Astrocyte of the cerebellum (primary cell): ENCODE measurements at regions not wholly inside any gene's neighbourhood (a gene's known extent, or its start where the extent isn't known, plus 50 kb on each side); places are given as distances from the start of the nearest gene placed in this dataset.

Experiments used
- DNase-seq: peaks from one replicate; pipeline ENCODE4 v3.0.0-alpha.2; 2011; ENCODE audit warnings: low read depth
- H3K4me3 ChIP-seq: 2 replicates; pipeline ENCODE4 v1.5.1; 2011; ENCODE audit warnings: mild to moderate bottlenecking, low read depth, low read length, moderate library complexity
- in situ Hi-C: cut with HindIII; loops from 2 replicates; pipeline ENCODE4 v1.10.0; 2017; ENCODE audit warnings: low sequenced_read_pairs
- TF ChIP-seq, protein P1 (sequence below): IDR thresholded peaks from 2 replicates; pipeline ENCODE4 v1.5.1; 2012; ENCODE audit warnings: low read length, low read depth, moderate library complexity, mild to moderate bottlenecking; ENCODE audit errors: missing control alignments

- in situ Hi-C loops, result no loop called here
- no peak overlapping the region for H3K4me3 ChIP-seq
- no peak for DNase-seq
- TF ChIP-seq, protein P1, sequence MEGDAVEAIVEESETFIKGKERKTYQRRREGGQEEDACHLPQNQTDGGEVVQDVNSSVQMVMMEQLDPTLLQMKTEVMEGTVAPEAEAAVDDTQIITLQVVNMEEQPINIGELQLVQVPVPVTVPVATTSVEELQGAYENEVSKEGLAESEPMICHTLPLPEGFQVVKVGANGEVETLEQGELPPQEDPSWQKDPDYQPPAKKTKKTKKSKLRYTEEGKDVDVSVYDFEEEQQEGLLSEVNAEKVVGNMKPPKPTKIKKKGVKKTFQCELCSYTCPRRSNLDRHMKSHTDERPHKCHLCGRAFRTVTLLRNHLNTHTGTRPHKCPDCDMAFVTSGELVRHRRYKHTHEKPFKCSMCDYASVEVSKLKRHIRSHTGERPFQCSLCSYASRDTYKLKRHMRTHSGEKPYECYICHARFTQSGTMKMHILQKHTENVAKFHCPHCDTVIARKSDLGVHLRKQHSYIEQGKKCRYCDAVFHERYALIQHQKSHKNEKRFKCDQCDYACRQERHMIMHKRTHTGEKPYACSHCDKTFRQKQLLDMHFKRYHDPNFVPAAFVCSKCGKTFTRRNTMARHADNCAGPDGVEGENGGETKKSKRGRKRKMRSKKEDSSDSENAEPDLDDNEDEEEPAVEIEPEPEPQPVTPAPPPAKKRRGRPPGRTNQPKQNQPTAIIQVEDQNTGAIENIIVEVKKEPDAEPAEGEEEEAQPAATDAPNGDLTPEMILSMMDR, result no peak
Measured at GRCh38 chr10:30176776-30177533, 117.6 kb upstream of the JCAD start.

DNA sequence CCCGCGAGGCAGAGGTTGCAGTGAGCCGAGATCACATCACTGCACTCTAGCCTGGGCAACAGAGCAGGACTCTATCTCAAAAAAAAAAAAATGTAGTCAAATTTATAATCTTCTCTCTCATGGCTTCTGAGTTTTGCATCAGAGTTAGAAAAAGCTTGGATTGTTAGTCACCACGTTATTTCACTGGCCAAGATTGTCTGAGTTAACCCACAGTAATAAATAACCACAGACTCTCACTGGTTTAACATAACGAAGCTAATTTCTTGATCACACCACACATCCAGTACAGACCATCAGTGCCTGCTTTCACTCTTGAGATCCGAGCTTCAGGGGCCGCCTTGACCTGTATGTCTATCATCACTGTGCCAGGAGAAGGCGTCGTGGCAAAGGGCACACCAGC is 116.8 kb upstream of the JCAD start:
- no peak for DNase-seq
- TF ChIP-seq, protein P1, result no peak
- in situ Hi-C loops, result no loop called here
- H3K4me3 ChIP-seq, result no peak overlapping the region

GRCh38 chr10:30172673-30173072 is 113.3 kb upstream of the JCAD start:
- TF ChIP-seq, protein P1, result no peak
- in situ Hi-C loops, result no loop called here
- DNase-seq, result no peak
- H3K4me3 ChIP-seq, result no peak overlapping the region

GRCh38 chr10:30172091-30172490 is 112.7 kb upstream of the JCAD start:
- in situ Hi-C loops, result no loop called here
- no peak for DNase-seq
- TF ChIP-seq, protein P1, result no peak
- H3K4me3 ChIP-seq, result no peak overlapping the region

- TF ChIP-seq, protein P1, result no peak
- DNase-seq, result no peak
- in situ Hi-C loops, result no loop called here
Measured at GRCh38 chr10:30171601-30172000, 112.2 kb upstream of the JCAD start.

DNA sequence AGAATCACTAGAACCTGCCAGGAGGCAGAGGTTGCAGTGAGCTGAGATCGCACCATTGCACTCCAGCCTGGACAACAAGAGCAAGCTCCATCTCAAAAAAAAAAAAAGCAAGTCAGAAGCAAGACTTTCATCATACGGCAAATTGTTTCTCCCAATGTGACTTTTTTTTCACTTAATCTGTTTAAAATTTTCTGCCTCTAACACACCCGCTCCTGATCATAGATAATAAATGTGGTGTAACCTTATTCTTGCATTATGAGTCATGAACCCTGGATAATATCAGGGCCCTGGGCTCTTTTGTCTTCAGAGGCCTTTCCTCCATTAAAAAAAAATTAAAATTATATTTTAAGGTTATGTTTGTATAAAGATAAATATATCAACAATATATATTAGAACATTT is 111.4 kb upstream of the JCAD start:
- H3K4me3 ChIP-seq, result no peak overlapping the region
- no peak for DNase-seq
- in situ Hi-C loops, result no loop called here
- TF ChIP-seq, protein P1, result no peak

More at GRCh38 chr10:30171601-30172000, 112.2 kb upstream of the JCAD start:
- H3K4me3 ChIP-seq, result no peak overlapping the region

DNA sequence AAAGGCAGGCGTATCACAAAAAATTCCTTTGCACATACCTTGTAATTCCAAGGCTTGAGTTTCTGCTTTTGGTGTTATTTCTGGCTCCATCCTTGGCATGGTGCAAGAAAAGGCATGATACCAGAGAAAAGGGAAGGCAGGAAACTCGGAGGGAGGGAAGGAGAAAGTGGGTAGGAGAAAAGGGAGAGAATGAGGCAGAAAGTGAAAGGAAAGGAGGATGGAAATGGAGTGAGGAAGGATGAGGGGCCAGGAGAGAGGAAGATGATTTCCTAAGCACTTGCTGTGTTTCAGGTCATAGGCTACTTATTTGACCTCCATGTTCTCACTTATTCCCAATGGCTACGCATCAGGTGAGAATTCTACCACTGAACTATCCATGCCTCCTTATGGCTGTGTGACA is 110.8 kb upstream of the JCAD start:
- DNase-seq, result no peak
- no peak overlapping the region for H3K4me3 ChIP-seq
- TF ChIP-seq, protein P1, result no peak
- in situ Hi-C loops, result no loop called here
